ENCODE measurements at regions not wholly inside any gene's neighbourhood (a gene's known extent, or its start where the extent isn't known, plus 50 kb on each side); places are given as distances from the start of the nearest gene placed in this dataset.

GRCh38 chr2:140013545-140014203 is 1233.5 kb upstream of the NXPH2 start:
- Histone ChIP-seq H3K4me1 (ENCODE audit: control insufficient read depth, extremely low read depth, insufficient read depth, low read length) (no peaks in the 10 kb centered on the region), H3K9me3 (ENCODE audit: control insufficient read depth, low read depth, low read length) (no peaks in the 10 kb centered on the region), H3K4me3 (ENCODE audit: control insufficient read depth in 2 of 3, extremely low read depth in 1 of 3, insufficient read depth in 2 of 3, low read depth in 1 of 3, low read length in 3 of 3) (no peak overlapping the region), H2AFZ (ENCODE audit: control insufficient read depth, low read length) (no peak overlapping the region), H3K9me1 (ENCODE audit: control insufficient read depth, extremely low read depth, insufficient read depth, low read length) (no peaks in the 10 kb centered on the region), H3K9ac (ENCODE audit: control insufficient read depth, extremely low read depth, insufficient read depth, low read length) (no peak overlapping the region), H3K36me3 (ENCODE audit: control insufficient read depth in 2 of 2, extremely low read depth in 1 of 2, insufficient read depth in 2 of 2, low read length in 2 of 2) (no peaks in the 10 kb centered on the region), H3K27me3 (ENCODE audit: control insufficient read depth, extremely low read depth, insufficient read depth, low read length) (no peaks in the 10 kb centered on the region), H3K4me2 (ENCODE audit: control insufficient read depth, extremely low read depth, insufficient read depth, low read depth, low read length) (no peak overlapping the region), H3K27ac (ENCODE audit: control insufficient read depth, insufficient read depth, low read length) (no peak overlapping the region), H3K79me2 (ENCODE audit: control insufficient read depth, insufficient read depth, low read length) (no peaks in the 10 kb centered on the region), H4K20me1 (ENCODE audit: control insufficient read depth, extremely low read depth, insufficient read depth, low read length) (no peaks in the 10 kb centered on the region)
- no peak for TF ChIP-seq EZH2 (IDR thresholded peaks at IDR 0.05; ENCODE audit: low read length)
- no peak for DNase-seq (ENCODE audit: low read depth, low spot score)
- dilution Hi-C loops (cut with MboI; ENCODE audit: extremely low pct_ligation_motif_present, low sequenced_read_pairs): no loop called here
- FAIRE-seq: no peak

- DNase-seq (ENCODE audit: low read depth, low spot score) (no peak), FAIRE-seq (no peak)
- Histone ChIP-seq H3K4me2 (ENCODE audit: control insufficient read depth, extremely low read depth, insufficient read depth, low read depth, low read length) (no peak overlapping the region), H4K20me1 (ENCODE audit: control insufficient read depth, extremely low read depth, insufficient read depth, low read length) (no peaks in the 10 kb centered on the region), H3K27ac (ENCODE audit: control insufficient read depth, insufficient read depth, low read length) (no peak overlapping the region), H3K27me3 (ENCODE audit: control insufficient read depth, extremely low read depth, insufficient read depth, low read length) (no peaks in the 10 kb centered on the region), H3K9me3 (ENCODE audit: control insufficient read depth, low read depth, low read length) (no peaks in the 10 kb centered on the region), H3K4me3 (ENCODE audit: control insufficient read depth in 2 of 3, extremely low read depth in 1 of 3, insufficient read depth in 2 of 3, low read depth in 1 of 3, low read length in 3 of 3) (no peak overlapping the region), H3K9ac (ENCODE audit: control insufficient read depth, extremely low read depth, insufficient read depth, low read length) (no peak overlapping the region), H3K9me1 (ENCODE audit: control insufficient read depth, extremely low read depth, insufficient read depth, low read length) (no peaks in the 10 kb centered on the region), H2AFZ (ENCODE audit: control insufficient read depth, low read length) (no peak overlapping the region), H3K79me2 (ENCODE audit: control insufficient read depth, insufficient read depth, low read length) (no peaks in the 10 kb centered on the region), H3K36me3 (ENCODE audit: control insufficient read depth in 2 of 2, extremely low read depth in 1 of 2, insufficient read depth in 2 of 2, low read length in 2 of 2) (no peaks in the 10 kb centered on the region), H3K4me1 (ENCODE audit: control insufficient read depth, extremely low read depth, insufficient read depth, low read length) (no peaks in the 10 kb centered on the region)
- dilution Hi-C loops (cut with MboI; ENCODE audit: extremely low pct_ligation_motif_present, low sequenced_read_pairs): no loop called here
- TF ChIP-seq CTCF (optimal IDR thresholded peaks at IDR 0.05 in 1 of 3, IDR thresholded peaks at IDR 0.05 in 1 of 3, conservative IDR thresholded peaks at IDR 0.05 in 1 of 3; ENCODE audit: extremely low read depth in 1 of 3, insufficient read depth in 2 of 3, low read length in 3 of 3) (no peak), EZH2 (IDR thresholded peaks at IDR 0.05; ENCODE audit: low read length) (no peak)
Measured at GRCh38 chr2:140011287-140011686, 1231.1 kb upstream of the NXPH2 start.

- no peak for TF ChIP-seq EZH2 (IDR thresholded peaks at IDR 0.05; ENCODE audit: low read length)
- TF ChIP-seq CTCF (optimal IDR thresholded peaks at IDR 0.05 in 1 of 3, IDR thresholded peaks at IDR 0.05 in 1 of 3, conservative IDR thresholded peaks at IDR 0.05 in 1 of 3; ENCODE audit: extremely low read depth in 1 of 3, insufficient read depth in 2 of 3, low read length in 3 of 3): no peak
- no peak overlapping the region for H3K4me3 ChIP-seq (ENCODE audit: control insufficient read depth in 2 of 3, extremely low read depth in 1 of 3, insufficient read depth in 2 of 3, low read depth in 1 of 3, low read length in 3 of 3)
- no peaks in the 10 kb centered on the region for H3K36me3 ChIP-seq (ENCODE audit: control insufficient read depth in 2 of 2, extremely low read depth in 1 of 2, insufficient read depth in 2 of 2, low read length in 2 of 2)
- no peak overlapping the region for H3K27ac ChIP-seq (ENCODE audit: control insufficient read depth, insufficient read depth, low read length)
- H3K9ac ChIP-seq (ENCODE audit: control insufficient read depth, extremely low read depth, insufficient read depth, low read length): no peak overlapping the region
- no peak overlapping the region for H3K4me2 ChIP-seq (ENCODE audit: control insufficient read depth, extremely low read depth, insufficient read depth, low read depth, low read length)
- dilution Hi-C loops (cut with MboI; ENCODE audit: extremely low pct_ligation_motif_present, low sequenced_read_pairs): no loop called here
- H3K27me3 ChIP-seq (ENCODE audit: control insufficient read depth, extremely low read depth, insufficient read depth, low read length): no peaks in the 10 kb centered on the region
- DNase-seq (ENCODE audit: low read depth, low spot score): no peak
- no peaks in the 10 kb centered on the region for H3K9me3 ChIP-seq (ENCODE audit: control insufficient read depth, low read depth, low read length)
- no peak for FAIRE-seq
- H3K79me2 ChIP-seq (ENCODE audit: control insufficient read depth, insufficient read depth, low read length): no peaks in the 10 kb centered on the region
- no peaks in the 10 kb centered on the region for H3K9me1 ChIP-seq (ENCODE audit: control insufficient read depth, extremely low read depth, insufficient read depth, low read length)
- no peaks in the 10 kb centered on the region for H4K20me1 ChIP-seq (ENCODE audit: control insufficient read depth, extremely low read depth, insufficient read depth, low read length)
- H2AFZ ChIP-seq (ENCODE audit: control insufficient read depth, low read length): no peak overlapping the region
- H3K4me1 ChIP-seq (ENCODE audit: control insufficient read depth, extremely low read depth, insufficient read depth, low read length): no peaks in the 10 kb centered on the region
Measured at GRCh38 chr2:140002110-140002509, 1221.9 kb upstream of the NXPH2 start.
